K562 (cell line): ENCODE measurements at regions not wholly inside any gene's neighbourhood (a gene's known extent, or its start where the extent isn't known, plus 50 kb on each side); places are given as distances from the start of the nearest gene placed in this dataset.

Experiments used
- ATAC-seq: fragments of 200-7000 bp; cut with Tn5 transposase; 3 replicates; pipeline ENCODE4 v1.9.1; 2020; ENCODE audit warnings: moderate library complexity
- BruUV-seq: library from RNA; stranded (reverse); fragments of 400-500 nt; replicated peaks from 2 replicates; lab custom pipeline; 2021; lab: Mats Ljungman, UMichigan
- CTCF ChIA-PET: fragments of 300-600 bp; formaldehyde crosslinking; extraction: SDS; loops from one replicate; lab custom pipeline; 2021; ENCODE audit warnings: low intra/inter-chr PET ratio; lab: Yijun Ruan, JAX
- POLR2A ChIA-PET: fragments of 300-600, 350-650 bp; sonication (Branson Sonifier 250); formaldehyde crosslinking; extraction: SDS; loops from one replicate; lab custom pipeline; 2021; ENCODE audit warnings: antibody characterized with exemption, inconsistent platforms; lab: Yijun Ruan, JAX
- DNase-seq, 4 experiments: peaks; one replicate each; pipeline versions ENCODE4 v3.0.0 to v3.0.0-alpha.2; 2011 to 2018; ENCODE audit warnings: low spot score in 3 of 4, mixed read lengths in 3 of 4; ENCODE audit errors: extremely low read depth in 1 of 4
- FAIRE-seq: peaks from 2 replicates; lab custom pipeline; 2011; peaks lifted over from hg19 to GRCh38; lab: Jason Lieb, UNC
- H2AFZ ChIP-seq: 2 replicates; pipeline ENCODE4 v1.6.0; 2011; ENCODE audit warnings: low read depth, low read length, control low read depth, inconsistent platforms
- H3K27ac ChIP-seq: fragments of 200-600 bp; 3 replicates; pipeline ENCODE4 v1.8.0; 2011; ENCODE audit warnings: low read depth, mild to moderate bottlenecking, control low read depth, inconsistent platforms, low read length, moderate library complexity, mixed read lengths; ENCODE audit errors: extremely low read depth
- H3K27me3 ChIP-seq, 2 experiments: fragments of 300-600 bp in 1 of 2; 2 replicates in 1 of 2; 3 replicates in 1 of 2; pipeline versions ENCODE4 v1.6.0 to v1.8.0; 2011; ENCODE audit warnings: inconsistent platforms in 2 of 2, low read length in 2 of 2, mild to moderate bottlenecking in 1 of 2, mixed read lengths in 1 of 2, moderate library complexity in 1 of 2; ENCODE audit not compliant: control insufficient read depth in 2 of 2, insufficient read depth in 2 of 2
- H3K36me3 ChIP-seq: fragments of 300-600 bp; 3 replicates; pipeline ENCODE4 v1.8.0; 2011; ENCODE audit warnings: mild to moderate bottlenecking, low read length, inconsistent platforms; ENCODE audit not compliant: control insufficient read depth, insufficient read depth
- H3K4me1 ChIP-seq, 2 experiments: fragments of 200-600 bp in 1 of 2; replicated peaks in 1 of 2; 2 replicates in 1 of 2; 3 replicates in 1 of 2; pipeline versions ENCODE4 v1.5.1 to v1.8.0; 2011; ENCODE audit warnings: inconsistent platforms in 2 of 2, low read length in 2 of 2, mild to moderate bottlenecking in 1 of 2, mixed read lengths in 1 of 2, moderate library complexity in 1 of 2; ENCODE audit not compliant: control insufficient read depth in 2 of 2, insufficient read depth in 2 of 2
- H3K4me2 ChIP-seq: 2 replicates; pipeline ENCODE4 v1.6.1; 2011; ENCODE audit warnings: low read length, control low read depth, inconsistent platforms, mixed read lengths; ENCODE audit not compliant: insufficient read depth
- H3K4me3 ChIP-seq: fragments of 200-600 bp; sonication (generic), shearing (Covaris generic); 2 replicates; pipeline ENCODE4 v1.5.1; 2016; ENCODE audit warnings: control low read depth, inconsistent platforms
- H3K79me2 ChIP-seq: fragments of 200-600 bp; 3 replicates; pipeline ENCODE4 v1.8.0; 2011; ENCODE audit warnings: low read length, inconsistent platforms; ENCODE audit not compliant: control insufficient read depth, insufficient read depth
- H3K9ac ChIP-seq, 2 experiments: 2 replicates each; pipeline versions ENCODE4 v1.6.0 to v1.6.1; 2011; ENCODE audit warnings: low read depth in 2 of 2, low read length in 2 of 2, control low read depth in 1 of 2, inconsistent platforms in 1 of 2, mild to moderate bottlenecking in 1 of 2, mixed read lengths in 1 of 2; ENCODE audit not compliant: insufficient read depth in 1 of 2
- H3K9me1 ChIP-seq: one replicate; pipeline ENCODE4 v1.6.0; 2011; ENCODE audit warnings: inconsistent platforms, mild to moderate bottlenecking, low read length, moderate library complexity; ENCODE audit not compliant: control insufficient read depth, insufficient read depth
- H3K9me3 ChIP-seq: replicated peaks from 2 replicates; pipeline ENCODE4 v1.5.1; 2011; ENCODE audit warnings: low read depth, low read length, inconsistent platforms; ENCODE audit not compliant: control insufficient read depth, insufficient read depth
- H4K20me1 ChIP-seq: replicated peaks from 2 replicates; pipeline ENCODE4 v1.6.1; 2011; ENCODE audit warnings: low read length, inconsistent platforms, mixed read lengths; ENCODE audit not compliant: control insufficient read depth, insufficient read depth
- CBFA2T3 ChIP-seq: fragments of 450-650 bp; IDR thresholded peaks from 2 replicates; pipeline ENCODE4 v1.6.1; 2017
- GABPB1 ChIP-seq: sonication (generic); formaldehyde crosslinking; IDR thresholded peaks from 2 replicates; pipeline ENCODE4 v1.8.0; 2022; ENCODE audit warnings: mild to moderate bottlenecking, missing genetic modification reagents
- HNRNPH1 ChIP-seq: fragments of 200-400 bp; formaldehyde crosslinking; optimal IDR thresholded peaks from 2 replicates; pipeline ENCODE3; 2017; ENCODE audit warnings: low read depth, mild to moderate bottlenecking, low read length, moderate library complexity
- HNRNPL ChIP-seq: fragments of 200-400 bp; formaldehyde crosslinking; IDR thresholded peaks from 2 replicates; pipeline ENCODE4 v1.6.1; 2017; ENCODE audit warnings: low read depth, mild to moderate bottlenecking, low read length
- HNRNPLL ChIP-seq: fragments of 200-400 bp; formaldehyde crosslinking; IDR thresholded peaks from 2 replicates; pipeline ENCODE4 v1.6.1; 2017; ENCODE audit warnings: low read length, low read depth, mild to moderate bottlenecking; ENCODE audit not compliant: poor library complexity, severe bottlenecking
- NFE2 ChIP-seq: IDR thresholded peaks from 2 replicates; pipeline ENCODE4 v1.6.1; 2014; ENCODE audit warnings: antibody characterized with exemption, low read depth
- SNRNP70 ChIP-seq: fragments of 200-400 bp; formaldehyde crosslinking; optimal IDR thresholded peaks from 2 replicates; pipeline ENCODE3; 2017; ENCODE audit warnings: low read depth, low read length
- WGBS: fragments of 100-300 bp; shearing (Covaris generic); methylation state at CpG from one replicate; pipeline ENCODE4 v1.1.6; 2016; ENCODE audit warnings: low coverage, mixed read lengths; ENCODE audit not compliant: insufficient coverage; ENCODE audit errors: missing lambda C conversion rate; 5-methylcytosine and 5-hydroxymethylcytosine counted together
- in situ Hi-C: fragments of 300-500 bp; cut with MboI; formaldehyde crosslinking; loops from 4 replicates; pipeline ENCODE4 v1.15.0; 2018; ENCODE audit warnings: inconsistent platforms, mixed read lengths
- intact Hi-C: fragments of 100-400 bp; cut with micrococcal nuclease; formaldehyde crosslinking; loops from 2 replicates; pipeline ENCODE4 v1.14.2; 2022
- TF ChIP-seq, protein P1 (sequence below): fragments of 250-450 bp; sonication (Bioruptor Pico); IDR thresholded peaks from 2 replicates; pipeline ENCODE4 v1.9.0; 2021; ENCODE audit warnings: mild to moderate bottlenecking, inconsistent platforms
- TF ChIP-seq, protein P2 (sequence below): fragments of 250-450 bp; sonication (Bioruptor Pico); IDR thresholded peaks from 2 replicates; pipeline ENCODE4 v1.4.0; 2020
- TF ChIP-seq, protein P3 (sequence below): fragments of 250-450 bp; sonication (Bioruptor Pico); IDR thresholded peaks from 2 replicates; pipeline ENCODE4 v1.5.0; 2021; ENCODE audit warnings: mild to moderate bottlenecking, moderate library complexity

DNA sequence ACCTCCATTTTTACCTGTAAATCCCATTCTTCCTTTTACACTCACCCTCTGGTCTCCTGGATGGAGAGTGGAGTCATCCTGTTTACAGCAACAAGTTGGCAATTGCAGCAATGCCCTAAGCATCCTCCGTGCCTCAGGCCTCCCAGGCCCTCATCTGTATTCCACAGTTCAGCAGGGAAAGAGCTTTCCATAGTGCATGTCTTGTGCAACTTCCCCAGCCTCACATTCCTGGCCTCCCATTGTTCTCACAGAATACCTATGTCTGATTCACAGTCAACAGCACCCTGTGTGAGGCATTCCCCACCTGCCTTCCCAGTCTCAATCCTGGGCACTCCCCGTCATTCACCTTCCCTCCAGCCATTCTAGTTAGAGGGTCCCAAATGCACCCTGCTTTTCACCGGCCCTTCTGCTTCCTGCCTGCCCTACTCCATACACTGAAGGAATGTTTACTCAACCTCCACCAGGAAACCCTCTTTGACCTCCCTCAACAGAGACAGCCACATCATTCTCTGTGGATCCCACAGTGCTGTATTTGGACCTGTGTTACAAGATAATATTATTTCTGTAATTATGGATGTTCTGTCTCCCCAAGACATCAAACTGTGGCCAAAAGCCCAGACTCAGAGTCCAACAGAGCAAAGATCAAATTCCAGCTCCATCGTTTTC is 405.7 kb downstream of the BUD13 start:
- FAIRE-seq (no peak), ATAC-seq (no peak), DNase-seq (no peak)
- no peaks in the 10 kb centered on the region for H3K9me3 ChIP-seq
- no peaks in the 10 kb centered on the region for H3K9me1 ChIP-seq
- H3K36me3 ChIP-seq, result no peaks in the 10 kb centered on the region
- no peak overlapping the region for H3K27ac ChIP-seq
- no peak overlapping the region for H2AFZ ChIP-seq
- H3K9ac ChIP-seq, result no peak overlapping the region
- WGBS, result 0% methylated on average over 4 of the region's 4 CpGs
- no peaks in the 10 kb centered on the region for H4K20me1 ChIP-seq
- no peak overlapping the region for H3K4me3 ChIP-seq
- in situ Hi-C loops, result no loop called here
- no peaks in the 10 kb centered on the region for H3K4me1 ChIP-seq
- intact Hi-C loops, result no loop called here
- H3K4me2 ChIP-seq, result no peak overlapping the region
- no TSS peak for BruUV-seq
- POLR2A ChIA-PET, result interaction anchor here (0.6 kb wide), 1 partner anchor 40 kb away, joined by 3 read pairs; no protein-coding TSS in a partner anchor
- CTCF ChIA-PET, result no interaction called here
- peaks cover 0 to 4% of the 10 kb centered on the region in 2 experiments; a peak in 2 of 5 replicates for H3K27me3 ChIP-seq
- no peaks in the 10 kb centered on the region for H3K79me2 ChIP-seq
- TF ChIP-seq HNRNPL (no peak), NFE2 (no peak), HNRNPLL (no peak), SNRNP70 (no peak), HNRNPH1 (no peak), CBFA2T3 (no peak), GABPB1 (CRISPR knock-in tag) (no peak)
- TF ChIP-seq, protein P1, sequence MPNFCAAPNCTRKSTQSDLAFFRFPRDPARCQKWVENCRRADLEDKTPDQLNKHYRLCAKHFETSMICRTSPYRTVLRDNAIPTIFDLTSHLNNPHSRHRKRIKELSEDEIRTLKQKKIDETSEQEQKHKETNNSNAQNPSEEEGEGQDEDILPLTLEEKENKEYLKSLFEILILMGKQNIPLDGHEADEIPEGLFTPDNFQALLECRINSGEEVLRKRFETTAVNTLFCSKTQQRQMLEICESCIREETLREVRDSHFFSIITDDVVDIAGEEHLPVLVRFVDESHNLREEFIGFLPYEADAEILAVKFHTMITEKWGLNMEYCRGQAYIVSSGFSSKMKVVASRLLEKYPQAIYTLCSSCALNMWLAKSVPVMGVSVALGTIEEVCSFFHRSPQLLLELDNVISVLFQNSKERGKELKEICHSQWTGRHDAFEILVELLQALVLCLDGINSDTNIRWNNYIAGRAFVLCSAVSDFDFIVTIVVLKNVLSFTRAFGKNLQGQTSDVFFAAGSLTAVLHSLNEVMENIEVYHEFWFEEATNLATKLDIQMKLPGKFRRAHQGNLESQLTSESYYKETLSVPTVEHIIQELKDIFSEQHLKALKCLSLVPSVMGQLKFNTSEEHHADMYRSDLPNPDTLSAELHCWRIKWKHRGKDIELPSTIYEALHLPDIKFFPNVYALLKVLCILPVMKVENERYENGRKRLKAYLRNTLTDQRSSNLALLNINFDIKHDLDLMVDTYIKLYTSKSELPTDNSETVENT (CRISPR knock-in tag), result no peak
- TF ChIP-seq, protein P2, sequence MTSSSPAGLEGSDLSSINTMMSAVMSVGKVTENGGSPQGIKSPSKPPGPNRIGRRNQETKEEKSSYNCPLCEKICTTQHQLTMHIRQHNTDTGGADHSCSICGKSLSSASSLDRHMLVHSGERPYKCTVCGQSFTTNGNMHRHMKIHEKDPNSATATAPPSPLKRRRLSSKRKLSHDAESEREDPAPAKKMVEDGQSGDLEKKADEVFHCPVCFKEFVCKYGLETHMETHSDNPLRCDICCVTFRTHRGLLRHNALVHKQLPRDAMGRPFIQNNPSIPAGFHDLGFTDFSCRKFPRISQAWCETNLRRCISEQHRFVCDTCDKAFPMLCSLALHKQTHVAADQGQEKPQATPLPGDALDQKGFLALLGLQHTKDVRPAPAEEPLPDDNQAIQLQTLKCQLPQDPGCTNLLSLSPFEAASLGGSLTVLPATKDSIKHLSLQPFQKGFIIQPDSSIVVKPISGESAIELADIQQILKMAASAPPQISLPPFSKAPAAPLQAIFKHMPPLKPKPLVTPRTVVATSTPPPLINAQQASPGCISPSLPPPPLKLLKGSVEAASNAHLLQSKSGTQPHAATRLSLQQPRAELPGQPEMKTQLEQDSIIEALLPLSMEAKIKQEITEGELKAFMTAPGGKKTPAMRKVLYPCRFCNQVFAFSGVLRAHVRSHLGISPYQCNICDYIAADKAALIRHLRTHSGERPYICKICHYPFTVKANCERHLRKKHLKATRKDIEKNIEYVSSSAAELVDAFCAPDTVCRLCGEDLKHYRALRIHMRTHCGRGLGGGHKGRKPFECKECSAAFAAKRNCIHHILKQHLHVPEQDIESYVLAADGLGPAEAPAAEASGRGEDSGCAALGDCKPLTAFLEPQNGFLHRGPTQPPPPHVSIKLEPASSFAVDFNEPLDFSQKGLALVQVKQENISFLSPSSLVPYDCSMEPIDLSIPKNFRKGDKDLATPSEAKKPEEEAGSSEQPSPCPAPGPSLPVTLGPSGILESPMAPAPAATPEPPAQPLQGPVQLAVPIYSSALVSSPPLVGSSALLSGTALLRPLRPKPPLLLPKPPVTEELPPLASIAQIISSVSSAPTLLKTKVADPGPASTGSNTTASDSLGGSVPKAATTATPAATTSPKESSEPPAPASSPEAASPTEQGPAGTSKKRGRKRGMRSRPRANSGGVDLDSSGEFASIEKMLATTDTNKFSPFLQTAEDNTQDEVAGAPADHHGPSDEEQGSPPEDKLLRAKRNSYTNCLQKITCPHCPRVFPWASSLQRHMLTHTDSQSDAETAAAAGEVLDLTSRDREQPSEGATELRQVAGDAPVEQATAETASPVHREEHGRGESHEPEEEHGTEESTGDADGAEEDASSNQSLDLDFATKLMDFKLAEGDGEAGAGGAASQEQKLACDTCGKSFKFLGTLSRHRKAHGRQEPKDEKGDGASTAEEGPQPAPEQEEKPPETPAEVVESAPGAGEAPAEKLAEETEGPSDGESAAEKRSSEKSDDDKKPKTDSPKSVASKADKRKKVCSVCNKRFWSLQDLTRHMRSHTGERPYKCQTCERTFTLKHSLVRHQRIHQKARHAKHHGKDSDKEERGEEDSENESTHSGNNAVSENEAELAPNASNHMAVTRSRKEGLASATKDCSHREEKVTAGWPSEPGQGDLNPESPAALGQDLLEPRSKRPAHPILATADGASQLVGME (CRISPR knock-in tag), result no peak
- TF ChIP-seq, protein P3, sequence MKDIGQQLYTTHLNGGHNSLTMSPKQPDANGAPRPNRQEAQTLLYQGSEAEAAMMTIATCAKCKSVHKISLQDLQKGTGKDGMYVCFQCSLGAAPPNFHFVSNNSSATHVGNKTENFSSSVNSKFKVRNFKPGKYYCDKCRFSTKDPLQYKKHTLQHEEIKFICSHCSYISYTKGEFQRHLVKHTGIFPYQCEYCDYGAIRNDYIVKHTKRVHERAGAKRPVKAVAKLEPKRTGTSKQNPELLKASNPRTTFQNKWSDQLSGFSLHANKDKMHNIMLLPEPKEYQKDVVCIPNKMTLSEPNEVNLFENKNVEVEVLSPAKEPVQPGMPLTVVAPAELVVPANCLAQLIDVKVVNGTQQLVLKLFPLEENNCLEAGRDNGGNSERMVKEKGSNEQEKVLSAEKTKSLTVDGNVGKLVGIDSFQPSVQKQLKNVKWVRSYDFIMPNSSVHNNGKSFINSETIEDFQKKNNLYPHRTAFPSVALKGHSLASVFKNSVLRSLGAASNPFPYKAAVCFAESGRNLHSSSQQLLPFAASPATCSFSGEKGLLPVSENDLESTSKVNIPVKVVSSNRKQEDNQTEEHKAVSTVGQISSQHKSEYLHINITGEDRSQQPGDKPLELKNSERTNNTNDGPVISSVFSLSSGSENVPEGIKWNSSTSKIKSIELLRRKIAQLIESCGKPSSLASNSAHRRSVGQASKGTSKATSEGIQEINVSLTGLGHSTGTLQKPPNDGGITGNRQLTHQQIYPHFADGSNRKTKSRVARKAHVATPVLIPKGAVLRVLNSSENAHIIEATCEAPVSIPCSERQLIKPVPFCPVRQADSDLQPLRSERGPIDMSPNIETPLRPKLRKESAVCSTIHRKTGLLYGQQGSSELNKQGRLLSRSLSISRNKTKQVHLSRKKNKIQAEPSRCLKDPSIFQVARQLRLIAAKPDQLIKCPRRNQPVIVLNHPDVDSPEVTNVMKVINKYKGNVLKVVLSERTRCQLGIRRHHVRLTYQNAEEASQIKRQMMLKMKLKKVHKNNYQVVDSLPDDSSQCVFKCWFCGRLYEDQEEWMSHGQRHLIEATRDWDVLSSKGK, result no peak
